Endothelial cell of umbilical vein (primary cell): ENCODE measurements at regions not wholly inside any gene's neighbourhood (a gene's known extent, or its start where the extent isn't known, plus 50 kb on each side); places are given as distances from the start of the nearest gene placed in this dataset.

ENCODE experiments used
- BruUV-seq: library from RNA; stranded (reverse); fragments of 400-500 nt; replicated peaks from 2 replicates; lab custom pipeline; 2021; lab: Mats Ljungman, UMichigan
- CTCF ChIA-PET: fragments of 300-600, 350-600 bp; sonication (Branson Sonifier 250); formaldehyde crosslinking; loops from one replicate; lab custom pipeline; 2021; ENCODE audit warnings: antibody characterized with exemption, inconsistent platforms; lab: Charles Lee
- POLR2A ChIA-PET: fragments of 300-600, 350-600 bp; sonication (Branson Sonifier 250); formaldehyde crosslinking; loops from one replicate; lab custom pipeline; 2021; ENCODE audit warnings: antibody characterized with exemption, inconsistent platforms; lab: Charles Lee
- DNase-seq: peaks from one replicate; pipeline ENCODE4 v3.0.0-alpha.2; 2011; ENCODE audit warnings: low read depth, low spot score
- FAIRE-seq: peaks from 2 replicates; lab custom pipeline; 2011; peaks lifted over from hg19 to GRCh38; lab: Jason Lieb, UNC
- H2AFZ ChIP-seq: 2 replicates; pipeline ENCODE4 v1.6.0; 2012; ENCODE audit warnings: low read depth, low read length, control low read depth, inconsistent platforms
- H3K27ac ChIP-seq: 2 replicates; pipeline ENCODE4 v1.5.1; 2011; ENCODE audit warnings: low read depth, mild to moderate bottlenecking, control low read depth, low read length, moderate library complexity; ENCODE audit not compliant: insufficient read depth
- H3K27me3 ChIP-seq, 2 experiments: 2 replicates each; pipeline versions ENCODE4 v1.6.0 to v1.6.1; 2011; ENCODE audit warnings: low read length in 2 of 2, mixed read lengths in 1 of 2; ENCODE audit not compliant: control insufficient read depth in 2 of 2, insufficient read depth in 2 of 2
- H3K36me3 ChIP-seq, 2 experiments: 2 replicates in 1 of 2; 3 replicates in 1 of 2; pipeline ENCODE4 v1.5.1; 2011; ENCODE audit warnings: low read length in 2 of 2, mild to moderate bottlenecking in 1 of 2, moderate library complexity in 1 of 2; ENCODE audit not compliant: control insufficient read depth in 2 of 2, insufficient read depth in 2 of 2; ENCODE audit errors: extremely low read depth in 1 of 2
- H3K4me1 ChIP-seq: 3 replicates; pipeline ENCODE4 v1.5.1; 2011; ENCODE audit warnings: mild to moderate bottlenecking, low read length; ENCODE audit not compliant: control insufficient read depth, insufficient read depth; ENCODE audit errors: extremely low read depth
- H3K4me2 ChIP-seq: 2 replicates; pipeline ENCODE4 v1.6.1; 2011; ENCODE audit warnings: low read length, control low read depth, mixed read lengths; ENCODE audit not compliant: insufficient read depth
- H3K4me3 ChIP-seq, 3 experiments: fragments of 200-600 bp in 1 of 3; sonication (generic), shearing (Covaris generic) in 1 of 3; replicated peaks in 1 of 3; 2 replicates each; pipeline ENCODE4 v1.5.1; 2011 to 2016; ENCODE audit warnings: control low read depth in 3 of 3, low read length in 3 of 3, mild to moderate bottlenecking in 2 of 3, inconsistent platforms in 1 of 3, low read depth in 1 of 3, moderate library complexity in 1 of 3; ENCODE audit not compliant: insufficient read depth in 1 of 3
- H3K79me2 ChIP-seq: 2 replicates; pipeline ENCODE4 v1.6.0; 2012; ENCODE audit warnings: low read length, inconsistent platforms; ENCODE audit not compliant: control insufficient read depth, insufficient read depth
- H3K9ac ChIP-seq: replicated peaks from 2 replicates; pipeline ENCODE3; 2011; ENCODE audit warnings: low read length, control low read depth; ENCODE audit not compliant: insufficient read depth; ENCODE audit errors: extremely low read depth
- H3K9me1 ChIP-seq: replicated peaks from 3 replicates; pipeline ENCODE4 v1.6.0; 2011; ENCODE audit warnings: mild to moderate bottlenecking, low read length; ENCODE audit not compliant: control insufficient read depth, insufficient read depth; ENCODE audit errors: extremely low read depth
- H3K9me3 ChIP-seq: replicated peaks from 2 replicates; pipeline ENCODE4 v1.5.1; 2012; ENCODE audit warnings: low read length, inconsistent platforms; ENCODE audit not compliant: control insufficient read depth, insufficient read depth
- H4K20me1 ChIP-seq: replicated peaks from 2 replicates; pipeline ENCODE3; 2011; ENCODE audit warnings: mild to moderate bottlenecking, low read length; ENCODE audit not compliant: control insufficient read depth, insufficient read depth; ENCODE audit errors: extremely low read depth
- EZH2 ChIP-seq: IDR thresholded peaks from 2 replicates; pipeline ENCODE4 v1.6.1; 2012; ENCODE audit warnings: borderline replicate concordance, low read depth, mild to moderate bottlenecking, moderate library complexity, low read length, inconsistent platforms; ENCODE audit not compliant: severe bottlenecking
- GATA2 ChIP-seq: IDR thresholded peaks from 2 replicates; pipeline ENCODE4 v1.7.0; 2011; ENCODE audit warnings: low read depth, mild to moderate bottlenecking, moderate library complexity, mixed read lengths, low read length; ENCODE audit not compliant: insufficient read length, insufficient read depth
- JUN ChIP-seq: IDR thresholded peaks from 2 replicates; pipeline ENCODE4 v1.6.1; 2011; ENCODE audit warnings: borderline replicate concordance, low read depth; ENCODE audit not compliant: insufficient read length, insufficient read depth
- MYC ChIP-seq: IDR thresholded peaks from one replicate; pipeline ENCODE4 v1.6.1; 2011; ENCODE audit warnings: mild to moderate bottlenecking, low read depth, low read length
- POLR2A ChIP-seq: IDR thresholded peaks from 2 replicates; pipeline ENCODE4 v1.6.1; 2012; ENCODE audit warnings: low read depth, mild to moderate bottlenecking, control low read depth, low read length
- dilution Hi-C: fragments of 300-500 bp; cut with MboI; formaldehyde crosslinking; loops from one replicate; pipeline ENCODE4 v1.15.0; 2019; ENCODE audit warnings: low sequenced_read_pairs; ENCODE audit not compliant: extremely low pct_ligation_motif_present
- intact Hi-C: fragments of 100-400 bp; cut with micrococcal nuclease; formaldehyde crosslinking; loops from one replicate; pipeline ENCODE4 v1.10.0; 2022
- TF ChIP-seq, protein P1 (sequence below): IDR thresholded peaks from 2 replicates; pipeline ENCODE4 v1.6.1; 2011; ENCODE audit not compliant: insufficient read depth, insufficient read length
- TF ChIP-seq, protein P2 (sequence below), 2 donors: IDR thresholded peaks; 1 replicate in 1 of 2; 2 replicates in 1 of 2; pipeline ENCODE4 v1.5.1; 2011; ENCODE audit warnings: low read length in 2 of 2, mild to moderate bottlenecking in 2 of 2, moderate library complexity in 2 of 2, control low read depth in 1 of 2, inconsistent platforms in 1 of 2, low read depth in 1 of 2; ENCODE audit not compliant: insufficient read depth in 1 of 2; ENCODE audit errors: extremely low read depth in 1 of 2

DNA sequence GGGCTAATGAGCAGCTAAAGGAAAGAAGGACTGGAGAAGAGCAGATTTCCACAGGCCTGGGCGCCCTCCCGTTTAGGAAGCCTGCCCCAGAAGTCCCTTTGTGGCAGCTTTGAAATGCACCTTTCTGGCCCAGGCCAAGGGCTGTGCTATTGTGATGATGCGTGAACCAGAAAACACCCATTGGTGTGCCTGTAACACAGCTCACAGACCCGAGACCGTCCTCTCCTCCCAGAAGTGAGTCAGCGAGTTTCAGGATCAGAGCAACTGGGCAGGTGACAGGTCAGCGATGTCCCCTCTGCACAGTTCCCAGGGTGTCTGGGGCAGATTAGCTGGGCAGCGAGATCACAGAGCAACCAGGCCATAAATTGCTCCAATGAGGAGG is 71.9 kb upstream of the SULF2 start:
- Histone ChIP-seq H4K20me1 (no peaks in the 10 kb centered on the region), H2AFZ (no peak overlapping the region), H3K4me3 (no peak overlapping the region), H3K9me3 (no peaks in the 10 kb centered on the region), H3K4me2 (no peak overlapping the region), H3K4me1 (no peaks in the 10 kb centered on the region), H3K9ac (no peak overlapping the region), H3K27ac (no peak overlapping the region), H3K79me2 (no peaks in the 10 kb centered on the region), H3K27me3 (peaks cover 0 to 5% of the 10 kb centered on the region in 2 experiments), H3K36me3 (no peaks in the 10 kb centered on the region), H3K9me1 (no peaks in the 10 kb centered on the region)
- DNase-seq (no peak), FAIRE-seq (no peak)
- intact Hi-C loops (no loop called here), dilution Hi-C loops (no loop called here)
- TF ChIP-seq MYC, result no peak
- TF ChIP-seq GATA2, result no peak
- TF ChIP-seq JUN, result no peak
- TF ChIP-seq EZH2, result no peak
- TF ChIP-seq POLR2A, result no peak
- TF ChIP-seq, protein P1, sequence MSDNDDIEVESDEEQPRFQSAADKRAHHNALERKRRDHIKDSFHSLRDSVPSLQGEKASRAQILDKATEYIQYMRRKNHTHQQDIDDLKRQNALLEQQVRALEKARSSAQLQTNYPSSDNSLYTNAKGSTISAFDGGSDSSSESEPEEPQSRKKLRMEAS, result no peak
- TF ChIP-seq, protein P2, sequence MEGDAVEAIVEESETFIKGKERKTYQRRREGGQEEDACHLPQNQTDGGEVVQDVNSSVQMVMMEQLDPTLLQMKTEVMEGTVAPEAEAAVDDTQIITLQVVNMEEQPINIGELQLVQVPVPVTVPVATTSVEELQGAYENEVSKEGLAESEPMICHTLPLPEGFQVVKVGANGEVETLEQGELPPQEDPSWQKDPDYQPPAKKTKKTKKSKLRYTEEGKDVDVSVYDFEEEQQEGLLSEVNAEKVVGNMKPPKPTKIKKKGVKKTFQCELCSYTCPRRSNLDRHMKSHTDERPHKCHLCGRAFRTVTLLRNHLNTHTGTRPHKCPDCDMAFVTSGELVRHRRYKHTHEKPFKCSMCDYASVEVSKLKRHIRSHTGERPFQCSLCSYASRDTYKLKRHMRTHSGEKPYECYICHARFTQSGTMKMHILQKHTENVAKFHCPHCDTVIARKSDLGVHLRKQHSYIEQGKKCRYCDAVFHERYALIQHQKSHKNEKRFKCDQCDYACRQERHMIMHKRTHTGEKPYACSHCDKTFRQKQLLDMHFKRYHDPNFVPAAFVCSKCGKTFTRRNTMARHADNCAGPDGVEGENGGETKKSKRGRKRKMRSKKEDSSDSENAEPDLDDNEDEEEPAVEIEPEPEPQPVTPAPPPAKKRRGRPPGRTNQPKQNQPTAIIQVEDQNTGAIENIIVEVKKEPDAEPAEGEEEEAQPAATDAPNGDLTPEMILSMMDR (IDR thresholded peaks at IDR 0.05; ENCODE audit: extremely low read depth in 1 of 2, insufficient read depth in 1 of 2, low read depth in 1 of 2, low read length in 2 of 2), result no peak
- ChIA-PET CTCF (interaction anchor here (1.4 to 1.7 kb wide), 2 partner anchors 71 to 438 kb away, joined by 3 to 5 read pairs; no protein-coding TSS in a partner anchor), POLR2A (no interaction called here)
- no TSS peak for BruUV-seq
